GM23338 (cell line): ENCODE measurements at regions not wholly inside any gene's neighbourhood (a gene's known extent, or its start where the extent isn't known, plus 50 kb on each side); places are given as distances from the start of the nearest gene placed in this dataset.

Source experiments
- ATAC-seq: fragments of 200-7000 bp; cut with Tn5 transposase; 3 replicates; pipeline ENCODE4 v1.9.1; 2020
- DNase-seq: peaks from one replicate; pipeline ENCODE4 v3.0.0-alpha.2; 2015; ENCODE audit warnings: low spot score
- H2AFZ ChIP-seq: fragments of 200-600 bp; sonication (generic); 2 replicates; pipeline ENCODE4 v1.8.0; 2016; ENCODE audit warnings: antibody characterized with exemption, mild to moderate bottlenecking, moderate library complexity
- H3F3A ChIP-seq: fragments of 200-600 bp; sonication (generic); replicated peaks from 2 replicates; pipeline ENCODE4 v1.8.0; 2017; ENCODE audit warnings: antibody characterized with exemption, mixed run types, low read depth
- H3K27ac ChIP-seq: fragments of 200-600 bp; sonication (generic); 2 replicates; pipeline ENCODE4 v1.6.1; 2016; ENCODE audit warnings: low read depth
- H3K27me3 ChIP-seq: fragments of 200-600 bp; sonication (generic); 2 replicates; pipeline ENCODE4 v1.8.0; 2016; ENCODE audit warnings: mild to moderate bottlenecking, mixed run types, moderate library complexity; ENCODE audit not compliant: insufficient read depth
- H3K36me3 ChIP-seq: fragments of 200-600 bp; sonication (generic); 2 replicates; pipeline ENCODE4 v1.8.0; 2016; ENCODE audit warnings: mild to moderate bottlenecking; ENCODE audit not compliant: insufficient read depth
- H3K4me1 ChIP-seq: fragments of 200-600 bp; sonication (generic); 2 replicates; pipeline ENCODE4 v1.8.0; 2016; ENCODE audit warnings: mild to moderate bottlenecking, moderate library complexity; ENCODE audit not compliant: insufficient read depth
- H3K4me2 ChIP-seq: fragments of 200-600 bp; sonication (generic); 2 replicates; pipeline ENCODE4 v1.7.1; 2017; ENCODE audit warnings: mixed run types
- H3K4me3 ChIP-seq: fragments of 200-600 bp; sonication (generic); 2 replicates; pipeline ENCODE4 v1.6.1; 2016; ENCODE audit warnings: mixed run types
- H3K79me2 ChIP-seq: fragments of 200-600 bp; sonication (generic); replicated peaks from 2 replicates; pipeline ENCODE4 v1.8.0; 2017; ENCODE audit warnings: mild to moderate bottlenecking; ENCODE audit not compliant: insufficient read depth
- H3K9me2 ChIP-seq: fragments of 200-600 bp; sonication (generic); 2 replicates; pipeline ENCODE4 v1.8.0; 2017; ENCODE audit not compliant: insufficient read depth
- H4K20me1 ChIP-seq: fragments of 200-600 bp; sonication (generic); replicated peaks from 2 replicates; pipeline ENCODE4 v1.8.0; 2017; ENCODE audit warnings: mild to moderate bottlenecking; ENCODE audit not compliant: insufficient read depth
- H3K27ac Mint-ChIP-seq: 2 replicates; pipeline ENCODE4 v1.8.0; 2020; ENCODE audit warnings: inconsistent platforms, mild to moderate bottlenecking, moderate library complexity, mixed read lengths
- H3K27me3 Mint-ChIP-seq: 3 replicates; pipeline ENCODE4 v1.8.0; 2022; ENCODE audit warnings: low read depth, mild to moderate bottlenecking, moderate library complexity, mixed read lengths, inconsistent platforms; ENCODE audit not compliant: insufficient read depth, poor library complexity
- H3K36me3 Mint-ChIP-seq: 3 replicates; pipeline ENCODE4 v1.8.0; 2021; ENCODE audit warnings: low read depth, mild to moderate bottlenecking, inconsistent platforms, moderate library complexity, mixed read lengths
- H3K4me1 Mint-ChIP-seq: 3 replicates; pipeline ENCODE4 v1.8.0; 2020; ENCODE audit warnings: mild to moderate bottlenecking, inconsistent platforms, mixed read lengths
- H3K4me3 Mint-ChIP-seq: 3 replicates; pipeline ENCODE4 v1.8.0; 2021; ENCODE audit warnings: moderate library complexity, mild to moderate bottlenecking, inconsistent platforms, mixed read lengths
- H3K9me3 Mint-ChIP-seq: 3 replicates; pipeline ENCODE4 v1.8.0; 2020; ENCODE audit warnings: moderate library complexity, mild to moderate bottlenecking, inconsistent platforms, mixed read lengths
- CREB1 ChIP-seq: fragments of 250-450 bp; sonication (Bioruptor Pico); IDR thresholded peaks from 2 replicates; pipeline ENCODE4 v1.5.0; 2020; ENCODE audit warnings: low read depth, mild to moderate bottlenecking, moderate library complexity
- EZH2 ChIP-seq: fragments of 200-600 bp; sonication (generic); IDR thresholded peaks from one replicate; pipeline ENCODE4 v1.8.0; 2017; ENCODE audit warnings: antibody characterized with exemption, mild to moderate bottlenecking, low read depth; ENCODE audit not compliant: unreplicated experiment
- EZH2phosphoT487 ChIP-seq: fragments of 200-600 bp; sonication (generic); IDR thresholded peaks from one replicate; pipeline ENCODE4 v1.8.1; 2018; ENCODE audit warnings: antibody characterized with exemption; ENCODE audit not compliant: unreplicated experiment
- JUNB ChIP-seq: IDR thresholded peaks from one replicate; pipeline ENCODE4 v1.6.1; 2016; ENCODE audit warnings: antibody characterized with exemption; ENCODE audit not compliant: unreplicated experiment
- NANOG ChIP-seq: IDR thresholded peaks from 2 replicates; pipeline ENCODE4 v1.6.1; 2016; ENCODE audit warnings: antibody characterized with exemption, borderline replicate concordance
- POLR2AphosphoS5 ChIP-seq: IDR thresholded peaks from 2 replicates; pipeline ENCODE4 v1.6.1; 2016; ENCODE audit warnings: antibody characterized with exemption, low read depth
- STAT1 ChIP-seq: IDR thresholded peaks from one replicate; pipeline ENCODE4 v1.6.1; 2016; ENCODE audit warnings: antibody characterized with exemption; ENCODE audit not compliant: unreplicated experiment
- ZNF114 ChIP-seq: fragments of 250-450 bp; sonication (Bioruptor Pico); IDR thresholded peaks from 2 replicates; pipeline ENCODE4 v1.5.0; 2020; ENCODE audit warnings: mild to moderate bottlenecking, moderate library complexity
- ZNF331 ChIP-seq: fragments of 250-450 bp; sonication (Bioruptor Pico); IDR thresholded peaks from 2 replicates; pipeline ENCODE4 v1.5.0; 2020; ENCODE audit warnings: low read depth, mild to moderate bottlenecking, moderate library complexity
- TF ChIP-seq, protein P1 (sequence below): fragments of 250-450 bp; sonication (Bioruptor Pico); IDR thresholded peaks from 2 replicates; pipeline ENCODE4 v1.5.0; 2020; ENCODE audit warnings: mild to moderate bottlenecking, moderate library complexity
- TF ChIP-seq, protein P2 (sequence below): IDR thresholded peaks from 2 replicates; pipeline ENCODE4 v1.6.1; 2016; ENCODE audit warnings: antibody characterized with exemption
- TF ChIP-seq, protein P3 (sequence below), 2 experiments: fragments of 200-600 bp in 1 of 2; sonication (generic) in 1 of 2; conservative IDR thresholded peaks; 2 replicates each; pipeline versions ENCODE4 v1.5.1 to v1.6.1; 2016 to 2017; ENCODE audit warnings: antibody characterized with exemption in 2 of 2, low read depth in 2 of 2, mild to moderate bottlenecking in 2 of 2, moderate library complexity in 1 of 2
- TF ChIP-seq, protein P4 (sequence below): IDR thresholded peaks from one replicate; pipeline ENCODE4 v1.6.1; 2018; ENCODE audit warnings: antibody characterized with exemption; ENCODE audit not compliant: unreplicated experiment

DNA sequence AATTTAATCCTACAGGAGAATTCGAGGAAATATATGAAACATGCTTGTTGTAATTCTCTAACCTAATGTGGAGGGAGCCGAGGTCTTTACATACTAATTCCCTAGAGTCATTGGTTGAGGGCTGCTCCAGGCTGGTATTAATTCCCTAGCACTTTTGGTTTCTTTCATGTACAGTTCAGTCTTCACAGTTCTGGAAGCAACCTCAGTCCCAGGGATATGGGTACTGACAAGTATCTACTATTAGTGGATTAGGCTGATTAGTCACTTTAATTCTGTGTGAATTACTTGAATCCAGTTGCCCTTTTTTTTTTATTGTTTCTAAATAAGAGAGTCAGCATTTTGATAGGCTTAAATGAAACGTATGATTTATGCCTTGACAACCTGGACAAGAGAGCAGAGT lies 172.3 kb upstream of the HTR2A start:
- Mint-ChIP-seq H3K27me3 (peaks cover 2% of the 10 kb centered on the region), H3K9me3 (peaks cover 7% of the 10 kb centered on the region; the same call in 2 of the 3 replicates), H3K4me1 (peaks cover 10% of the 10 kb centered on the region; the same call in 2 of the 3 replicates), H3K36me3 (no peaks in the 10 kb centered on the region; the same call in 2 of the 3 replicates), H3K27ac (no peak overlapping the region), H3K4me3 (no peak overlapping the region)
- Histone ChIP-seq H3K4me1 (peaks cover 3% of the 10 kb centered on the region), H2AFZ (no peak overlapping the region), H3K9me2 (no peaks in the 10 kb centered on the region), H3K4me3 (no peak overlapping the region), H3K79me2 (no peaks in the 10 kb centered on the region), H3K36me3 (no peaks in the 10 kb centered on the region), H3K27me3 (no peaks in the 10 kb centered on the region), H3K27ac (peak overlapping the region; percentile 16; the same call in 1 of the 2 replicates), H4K20me1 (no peaks in the 10 kb centered on the region), H3F3A (no peaks in the 10 kb centered on the region), H3K4me2 (0 out of 2 replicates have a peak overlapping the region, but pooled peaks have one; percentile 19)
- no peak for ATAC-seq
- DNase-seq, result peak; percentile 3
- TF ChIP-seq EZH2phosphoT487 (no peak), NANOG (no peak), JUNB (no peak), EZH2 (no peak), POLR2AphosphoS5 (no peak), ZNF114 (no peak), ZNF331 (CRISPR knock-in tag) (no peak), STAT1 (no peak), CREB1 (CRISPR knock-in tag) (no peak)
- TF ChIP-seq, protein P1, sequence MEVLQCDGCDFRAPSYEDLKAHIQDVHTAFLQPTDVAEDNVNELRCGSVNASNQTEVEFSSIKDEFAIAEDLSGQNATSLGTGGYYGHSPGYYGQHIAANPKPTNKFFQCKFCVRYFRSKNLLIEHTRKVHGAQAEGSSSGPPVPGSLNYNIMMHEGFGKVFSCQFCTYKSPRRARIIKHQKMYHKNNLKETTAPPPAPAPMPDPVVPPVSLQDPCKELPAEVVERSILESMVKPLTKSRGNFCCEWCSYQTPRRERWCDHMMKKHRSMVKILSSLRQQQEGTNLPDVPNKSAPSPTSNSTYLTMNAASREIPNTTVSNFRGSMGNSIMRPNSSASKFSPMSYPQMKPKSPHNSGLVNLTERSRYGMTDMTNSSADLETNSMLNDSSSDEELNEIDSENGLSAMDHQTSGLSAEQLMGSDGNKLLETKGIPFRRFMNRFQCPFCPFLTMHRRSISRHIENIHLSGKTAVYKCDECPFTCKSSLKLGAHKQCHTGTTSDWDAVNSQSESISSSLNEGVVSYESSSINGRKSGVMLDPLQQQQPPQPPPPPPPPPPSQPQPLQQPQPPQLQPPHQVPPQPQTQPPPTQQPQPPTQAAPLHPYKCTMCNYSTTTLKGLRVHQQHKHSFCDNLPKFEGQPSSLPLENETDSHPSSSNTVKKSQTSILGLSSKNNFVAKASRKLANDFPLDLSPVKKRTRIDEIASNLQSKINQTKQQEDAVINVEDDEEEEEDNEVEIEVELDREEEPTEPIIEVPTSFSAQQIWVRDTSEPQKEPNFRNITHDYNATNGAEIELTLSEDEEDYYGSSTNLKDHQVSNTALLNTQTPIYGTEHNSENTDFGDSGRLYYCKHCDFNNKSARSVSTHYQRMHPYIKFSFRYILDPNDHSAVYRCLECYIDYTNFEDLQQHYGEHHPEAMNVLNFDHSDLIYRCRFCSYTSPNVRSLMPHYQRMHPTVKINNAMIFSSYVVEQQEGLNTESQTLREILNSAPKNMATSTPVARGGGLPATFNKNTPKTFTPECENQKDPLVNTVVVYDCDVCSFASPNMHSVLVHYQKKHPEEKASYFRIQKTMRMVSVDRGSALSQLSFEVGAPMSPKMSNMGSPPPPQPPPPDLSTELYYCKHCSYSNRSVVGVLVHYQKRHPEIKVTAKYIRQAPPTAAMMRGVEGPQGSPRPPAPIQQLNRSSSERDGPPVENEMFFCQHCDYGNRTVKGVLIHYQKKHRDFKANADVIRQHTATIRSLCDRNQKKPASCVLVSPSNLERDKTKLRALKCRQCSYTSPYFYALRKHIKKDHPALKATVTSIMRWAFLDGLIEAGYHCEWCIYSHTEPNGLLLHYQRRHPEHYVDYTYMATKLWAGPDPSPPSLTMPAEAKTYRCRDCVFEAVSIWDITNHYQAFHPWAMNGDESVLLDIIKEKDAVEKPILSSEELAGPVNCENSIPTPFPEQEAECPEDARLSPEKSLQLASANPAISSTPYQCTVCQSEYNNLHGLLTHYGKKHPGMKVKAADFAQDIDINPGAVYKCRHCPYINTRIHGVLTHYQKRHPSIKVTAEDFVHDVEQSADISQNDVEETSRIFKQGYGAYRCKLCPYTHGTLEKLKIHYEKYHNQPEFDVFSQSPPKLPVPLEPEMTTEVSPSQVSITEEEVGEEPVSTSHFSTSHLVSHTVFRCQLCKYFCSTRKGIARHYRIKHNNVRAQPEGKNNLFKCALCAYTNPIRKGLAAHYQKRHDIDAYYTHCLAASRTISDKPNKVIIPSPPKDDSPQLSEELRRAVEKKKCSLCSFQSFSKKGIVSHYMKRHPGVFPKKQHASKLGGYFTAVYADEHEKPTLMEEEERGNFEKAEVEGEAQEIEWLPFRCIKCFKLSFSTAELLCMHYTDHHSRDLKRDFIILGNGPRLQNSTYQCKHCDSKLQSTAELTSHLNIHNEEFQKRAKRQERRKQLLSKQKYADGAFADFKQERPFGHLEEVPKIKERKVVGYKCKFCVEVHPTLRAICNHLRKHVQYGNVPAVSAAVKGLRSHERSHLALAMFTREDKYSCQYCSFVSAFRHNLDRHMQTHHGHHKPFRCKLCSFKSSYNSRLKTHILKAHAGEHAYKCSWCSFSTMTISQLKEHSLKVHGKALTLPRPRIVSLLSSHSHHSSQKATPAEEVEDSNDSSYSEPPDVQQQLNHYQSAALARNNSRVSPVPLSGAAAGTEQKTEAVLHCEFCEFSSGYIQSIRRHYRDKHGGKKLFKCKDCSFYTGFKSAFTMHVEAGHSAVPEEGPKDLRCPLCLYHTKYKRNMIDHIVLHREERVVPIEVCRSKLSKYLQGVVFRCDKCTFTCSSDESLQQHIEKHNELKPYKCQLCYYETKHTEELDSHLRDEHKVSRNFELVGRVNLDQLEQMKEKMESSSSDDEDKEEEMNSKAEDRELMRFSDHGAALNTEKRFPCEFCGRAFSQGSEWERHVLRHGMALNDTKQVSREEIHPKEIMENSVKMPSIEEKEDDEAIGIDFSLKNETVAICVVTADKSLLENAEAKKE (CRISPR knock-in tag), result no peak
- TF ChIP-seq, protein P2, sequence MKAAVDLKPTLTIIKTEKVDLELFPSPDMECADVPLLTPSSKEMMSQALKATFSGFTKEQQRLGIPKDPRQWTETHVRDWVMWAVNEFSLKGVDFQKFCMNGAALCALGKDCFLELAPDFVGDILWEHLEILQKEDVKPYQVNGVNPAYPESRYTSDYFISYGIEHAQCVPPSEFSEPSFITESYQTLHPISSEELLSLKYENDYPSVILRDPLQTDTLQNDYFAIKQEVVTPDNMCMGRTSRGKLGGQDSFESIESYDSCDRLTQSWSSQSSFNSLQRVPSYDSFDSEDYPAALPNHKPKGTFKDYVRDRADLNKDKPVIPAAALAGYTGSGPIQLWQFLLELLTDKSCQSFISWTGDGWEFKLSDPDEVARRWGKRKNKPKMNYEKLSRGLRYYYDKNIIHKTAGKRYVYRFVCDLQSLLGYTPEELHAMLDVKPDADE, result no peak
- TF ChIP-seq, protein P3, sequence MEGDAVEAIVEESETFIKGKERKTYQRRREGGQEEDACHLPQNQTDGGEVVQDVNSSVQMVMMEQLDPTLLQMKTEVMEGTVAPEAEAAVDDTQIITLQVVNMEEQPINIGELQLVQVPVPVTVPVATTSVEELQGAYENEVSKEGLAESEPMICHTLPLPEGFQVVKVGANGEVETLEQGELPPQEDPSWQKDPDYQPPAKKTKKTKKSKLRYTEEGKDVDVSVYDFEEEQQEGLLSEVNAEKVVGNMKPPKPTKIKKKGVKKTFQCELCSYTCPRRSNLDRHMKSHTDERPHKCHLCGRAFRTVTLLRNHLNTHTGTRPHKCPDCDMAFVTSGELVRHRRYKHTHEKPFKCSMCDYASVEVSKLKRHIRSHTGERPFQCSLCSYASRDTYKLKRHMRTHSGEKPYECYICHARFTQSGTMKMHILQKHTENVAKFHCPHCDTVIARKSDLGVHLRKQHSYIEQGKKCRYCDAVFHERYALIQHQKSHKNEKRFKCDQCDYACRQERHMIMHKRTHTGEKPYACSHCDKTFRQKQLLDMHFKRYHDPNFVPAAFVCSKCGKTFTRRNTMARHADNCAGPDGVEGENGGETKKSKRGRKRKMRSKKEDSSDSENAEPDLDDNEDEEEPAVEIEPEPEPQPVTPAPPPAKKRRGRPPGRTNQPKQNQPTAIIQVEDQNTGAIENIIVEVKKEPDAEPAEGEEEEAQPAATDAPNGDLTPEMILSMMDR (conservative IDR thresholded peaks at IDR 0.05; ENCODE audit: low read depth in 2 of 2), result no peak
- TF ChIP-seq, protein P4, sequence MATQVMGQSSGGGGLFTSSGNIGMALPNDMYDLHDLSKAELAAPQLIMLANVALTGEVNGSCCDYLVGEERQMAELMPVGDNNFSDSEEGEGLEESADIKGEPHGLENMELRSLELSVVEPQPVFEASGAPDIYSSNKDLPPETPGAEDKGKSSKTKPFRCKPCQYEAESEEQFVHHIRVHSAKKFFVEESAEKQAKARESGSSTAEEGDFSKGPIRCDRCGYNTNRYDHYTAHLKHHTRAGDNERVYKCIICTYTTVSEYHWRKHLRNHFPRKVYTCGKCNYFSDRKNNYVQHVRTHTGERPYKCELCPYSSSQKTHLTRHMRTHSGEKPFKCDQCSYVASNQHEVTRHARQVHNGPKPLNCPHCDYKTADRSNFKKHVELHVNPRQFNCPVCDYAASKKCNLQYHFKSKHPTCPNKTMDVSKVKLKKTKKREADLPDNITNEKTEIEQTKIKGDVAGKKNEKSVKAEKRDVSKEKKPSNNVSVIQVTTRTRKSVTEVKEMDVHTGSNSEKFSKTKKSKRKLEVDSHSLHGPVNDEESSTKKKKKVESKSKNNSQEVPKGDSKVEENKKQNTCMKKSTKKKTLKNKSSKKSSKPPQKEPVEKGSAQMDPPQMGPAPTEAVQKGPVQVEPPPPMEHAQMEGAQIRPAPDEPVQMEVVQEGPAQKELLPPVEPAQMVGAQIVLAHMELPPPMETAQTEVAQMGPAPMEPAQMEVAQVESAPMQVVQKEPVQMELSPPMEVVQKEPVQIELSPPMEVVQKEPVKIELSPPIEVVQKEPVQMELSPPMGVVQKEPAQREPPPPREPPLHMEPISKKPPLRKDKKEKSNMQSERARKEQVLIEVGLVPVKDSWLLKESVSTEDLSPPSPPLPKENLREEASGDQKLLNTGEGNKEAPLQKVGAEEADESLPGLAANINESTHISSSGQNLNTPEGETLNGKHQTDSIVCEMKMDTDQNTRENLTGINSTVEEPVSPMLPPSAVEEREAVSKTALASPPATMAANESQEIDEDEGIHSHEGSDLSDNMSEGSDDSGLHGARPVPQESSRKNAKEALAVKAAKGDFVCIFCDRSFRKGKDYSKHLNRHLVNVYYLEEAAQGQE, result no peak
